GM21360 (cell line): ENCODE measurements at regions not wholly inside any gene's neighbourhood (a gene's known extent, or its start where the extent isn't known, plus 50 kb on each side); places are given as distances from the start of the nearest gene placed in this dataset.
"Not testable (repeated sequence)": the region's sequence is repeated elsewhere in the genome, so short reads cannot be mapped to it uniquely, and the experiment has no call there.

Experiments
- ATAC-seq: cut with Tn5 transposase; IDR thresholded peaks from one replicate; pipeline ENCODE4 v1.9.1; 2021; ENCODE audit warnings: mild to moderate bottlenecking, moderate library complexity; ENCODE audit not compliant: unreplicated experiment

GRCh38 chr14:97804056-97804455 is 1006.9 kb downstream of the VRK1 start:
- no peak for ATAC-seq

- no peak for ATAC-seq
These were observed 1009.7 kb downstream of the VRK1 start for GRCh38 chr14:97806891-97807290.

- not testable (repeated sequence) for ATAC-seq
These were observed 1011.4 kb downstream of the VRK1 start for GRCh38 chr14:97808541-97808940.

- no peak for ATAC-seq
These were observed 1016.4 kb downstream of the VRK1 start for GRCh38 chr14:97813556-97813955.

GRCh38 chr14:97820781-97821180 is 1023.6 kb downstream of the VRK1 start:
- no peak for ATAC-seq

GRCh38 chr14:97824218-97824617 is 1027.0 kb downstream of the VRK1 start:
- ATAC-seq = no peak

GRCh38 chr14:97827746-97828145 is 1030.6 kb downstream of the VRK1 start:
- no peak for ATAC-seq

- no peak for ATAC-seq
These were observed 1035.6 kb downstream of the VRK1 start for GRCh38 chr14:97832776-97833175.

GRCh38 chr14:97838986-97839385 is 1041.8 kb downstream of the VRK1 start:
- ATAC-seq = no peak

- no peak for ATAC-seq
These were observed 1043.0 kb downstream of the VRK1 start for GRCh38 chr14:97840159-97840558.

GRCh38 chr14:97841762-97842161 is 1044.6 kb downstream of the VRK1 start:
- no peak for ATAC-seq

- no peak for ATAC-seq
These were observed 1045.9 kb downstream of the VRK1 start for GRCh38 chr14:97843066-97843465.

GRCh38 chr14:97844042-97844441 is 1046.9 kb downstream of the VRK1 start:
- ATAC-seq = no peak

- no peak for ATAC-seq
These were observed 1049.0 kb downstream of the VRK1 start for GRCh38 chr14:97846156-97846555.

- no peak for ATAC-seq
These were observed 1051.3 kb downstream of the VRK1 start for GRCh38 chr14:97848317-97848980.

- no peak for ATAC-seq
These were observed 1053.3 kb downstream of the VRK1 start for GRCh38 chr14:97850466-97850865.

GRCh38 chr14:97850886-97851285 is 1053.7 kb downstream of the VRK1 start:
- ATAC-seq = no peak

- no peak for ATAC-seq
These were observed 1054.3 kb downstream of the VRK1 start for GRCh38 chr14:97851428-97851995.

GRCh38 chr14:97854918-97855317 is 1057.7 kb downstream of the VRK1 start:
- no peak for ATAC-seq

- no peak for ATAC-seq
These were observed 1069.0 kb downstream of the VRK1 start for GRCh38 chr14:97866195-97866594.

GRCh38 chr14:97866664-97867063 is 1069.5 kb downstream of the VRK1 start:
- ATAC-seq = no peak

- ATAC-seq = no peak
These were observed 1076.1 kb downstream of the VRK1 start for GRCh38 chr14:97873291-97873690.

- no peak for ATAC-seq
These were observed 1077.2 kb downstream of the VRK1 start for GRCh38 chr14:97874394-97874793.
